Stimulated activated naive CD4-positive, alpha-beta T cell treated with Interleukin-2 at 50 U/mL for 16 hours (primary cell): ENCODE measurements at regions not wholly inside any gene's neighbourhood (a gene's known extent, or its start where the extent isn't known, plus 50 kb on each side); places are given as distances from the start of the nearest gene placed in this dataset.
"Not testable (repeated sequence)": the region's sequence is repeated elsewhere in the genome, so short reads cannot be mapped to it uniquely, and the experiment has no call there.

Experiments used
- DNase-seq: peaks from one replicate; lab custom pipeline; 2025; lab: John Stamatoyannopoulos, UW

- DNase-seq, result not testable (repeated sequence)
Measured at GRCh38 chr13:52324831-52325230, 81.1 kb downstream of the THSD1 start.

GRCh38 chr13:52319876-52320275 is 86.1 kb downstream of the THSD1 start:
- no peak for DNase-seq

DNA sequence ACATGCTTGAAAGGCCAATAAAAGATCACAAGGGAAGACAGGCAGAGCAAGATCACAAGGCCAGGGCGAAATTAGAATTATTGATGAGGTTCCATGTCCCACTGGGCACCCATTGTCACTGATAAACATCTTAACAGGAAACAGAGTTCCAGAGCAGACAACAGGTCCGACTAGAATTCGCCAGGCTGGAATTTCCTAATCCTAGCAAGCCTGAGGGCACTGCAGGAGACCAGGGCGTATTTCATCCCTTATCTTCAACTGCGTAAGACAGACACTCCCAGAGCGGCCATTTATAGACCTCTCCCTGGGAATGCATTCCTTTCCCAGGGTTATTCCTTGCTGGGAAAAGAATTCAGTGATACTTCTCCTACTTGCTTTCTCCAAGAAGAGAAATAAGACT is 96.1 kb downstream of the THSD1 start:
- not testable (repeated sequence) for DNase-seq

GRCh38 chr13:52306336-52306735 is 99.6 kb downstream of the THSD1 start:
- DNase-seq, result not testable (repeated sequence)

DNA sequence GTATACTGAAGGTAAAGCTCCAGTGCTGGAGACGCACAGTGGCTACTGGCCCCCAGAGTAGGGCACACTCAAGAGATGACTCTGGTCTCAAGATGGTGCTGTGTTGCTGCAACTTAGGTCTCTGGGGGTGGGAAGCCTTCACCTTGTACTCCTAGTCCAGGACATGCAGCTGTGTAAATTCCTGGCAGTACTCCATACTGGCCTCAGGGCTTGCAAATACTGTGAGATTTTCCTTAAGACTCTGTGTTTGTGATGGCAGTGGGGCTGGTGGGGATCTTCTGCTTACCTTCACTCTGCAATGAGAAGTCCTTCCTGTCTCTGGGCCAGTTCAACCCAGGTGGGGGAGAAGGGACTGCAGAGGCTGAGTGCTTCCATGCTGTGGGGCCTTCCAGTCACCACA is 102.9 kb downstream of the THSD1 start:
- DNase-seq, result not testable (repeated sequence)

- not testable (repeated sequence) for DNase-seq
Measured at GRCh38 chr13:52302688-52303087, 103.3 kb downstream of the THSD1 start.

DNA sequence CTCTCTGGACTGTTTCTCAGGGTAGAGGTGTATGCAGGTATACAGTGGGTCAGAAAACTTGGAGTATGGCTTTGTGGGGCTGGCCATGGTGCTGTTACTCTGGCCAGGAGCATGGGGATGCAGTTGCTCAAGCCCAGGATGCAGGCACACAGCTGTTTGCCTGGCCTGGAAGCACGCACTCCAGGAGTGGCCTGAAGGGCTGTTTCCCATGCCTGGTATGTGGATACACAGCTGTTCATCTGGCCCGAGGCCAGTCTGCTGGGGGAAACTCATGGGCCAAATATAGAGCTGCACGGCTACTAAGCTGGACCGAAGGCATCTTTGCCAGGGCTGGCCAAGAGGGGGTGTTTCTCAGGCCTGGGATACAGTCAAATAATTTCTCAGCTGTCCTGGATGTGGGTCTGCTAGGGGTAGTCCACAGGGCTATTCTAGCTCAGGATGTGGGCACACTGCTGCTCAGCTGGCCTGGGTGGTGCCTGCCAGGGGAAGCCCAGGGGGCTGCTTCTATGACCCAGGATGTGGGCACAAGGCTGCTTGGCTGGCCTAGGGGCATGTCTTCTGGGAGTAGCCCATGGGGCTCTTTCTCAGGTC is 104.1 kb downstream of the THSD1 start:
- DNase-seq, result not testable (repeated sequence)

GRCh38 chr13:52298079-52298661 is 107.8 kb downstream of the THSD1 start:
- DNase-seq, result not testable (repeated sequence)

- not testable (repeated sequence) for DNase-seq
Measured at GRCh38 chr13:52288891-52289290, 117.1 kb downstream of the THSD1 start.

DNA sequence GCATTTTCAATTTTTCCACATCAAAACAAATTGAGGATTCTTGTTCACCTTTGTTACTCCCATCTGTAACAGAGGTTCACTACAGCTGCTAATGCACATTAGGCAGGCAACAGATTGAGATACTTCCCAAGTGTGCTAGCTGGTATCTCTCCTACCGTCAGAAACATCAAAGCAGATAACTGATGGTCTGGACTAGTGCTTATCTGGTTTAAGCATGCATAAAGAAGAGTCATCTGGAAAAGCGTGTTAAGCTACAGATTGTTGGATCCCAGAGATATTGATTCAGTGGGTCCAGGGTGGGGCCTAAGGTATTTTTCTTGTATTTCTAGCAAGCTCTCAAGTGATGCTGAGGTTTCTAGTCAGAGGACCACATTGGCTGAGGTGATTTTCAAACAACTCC is 122.0 kb upstream of the NEK3 start:
- DNase-seq, result not testable (repeated sequence)

DNA sequence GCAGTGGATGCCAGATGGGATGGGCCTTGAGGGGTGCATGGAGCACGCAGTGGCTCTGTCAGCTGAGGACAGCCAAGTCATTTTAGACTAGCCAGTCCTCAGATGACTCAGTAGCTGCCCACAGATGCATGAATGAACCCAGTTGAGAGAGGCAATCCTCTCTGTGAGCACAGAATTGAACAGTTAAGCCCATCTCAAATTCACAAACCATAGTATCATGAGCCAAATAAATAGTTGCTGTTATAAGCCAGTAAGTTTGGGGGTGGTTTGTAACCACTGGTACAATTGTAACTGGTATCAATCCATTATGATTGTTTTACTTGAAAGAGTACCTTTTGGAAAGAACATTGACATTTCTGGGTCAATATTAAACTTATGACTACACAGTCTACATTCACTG is 120.0 kb upstream of the NEK3 start:
- not testable (repeated sequence) for DNase-seq

GRCh38 chr13:52254299-52254698 is 94.9 kb upstream of the NEK3 start:
- DNase-seq, result not testable (repeated sequence)

GRCh38 chr13:52240752-52241151 is 81.4 kb upstream of the NEK3 start:
- not testable (repeated sequence) for DNase-seq

DNA sequence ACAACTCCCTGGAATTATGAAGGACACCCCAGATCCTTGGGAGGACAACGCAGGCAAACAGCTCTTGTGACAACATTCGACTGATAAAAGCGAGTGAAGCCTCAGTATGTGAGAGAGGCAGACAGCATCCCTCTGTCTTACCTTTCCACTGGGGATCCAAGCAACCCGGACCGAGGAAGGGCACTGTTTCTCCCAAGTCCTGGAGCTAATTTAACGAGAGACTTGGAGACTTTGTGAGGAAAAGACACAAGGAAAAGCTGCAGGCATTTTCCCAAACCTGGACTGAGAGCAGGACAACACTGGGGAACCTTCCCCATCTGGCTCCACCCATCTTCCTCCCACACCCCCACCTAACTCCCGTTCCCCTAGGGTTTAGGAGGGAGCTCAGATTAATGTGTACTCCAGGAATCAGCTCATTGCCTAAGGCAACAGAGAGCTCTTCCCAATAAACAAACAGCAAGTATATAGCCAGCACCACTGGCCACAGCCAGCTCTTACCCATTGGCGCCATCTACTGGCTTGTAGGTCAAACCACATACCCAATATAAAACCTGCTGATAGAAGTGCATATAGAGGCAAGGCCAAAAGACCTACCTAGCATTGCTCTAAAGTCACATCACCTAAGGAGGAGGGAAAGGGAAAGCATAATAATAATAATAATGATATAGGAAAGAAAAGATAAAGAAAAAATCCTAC is 76.7 kb upstream of the NEK3 start:
- peak; percentile 10 for DNase-seq

- not testable (repeated sequence) for DNase-seq
Measured at GRCh38 chr13:52234928-52235327, 75.5 kb upstream of the NEK3 start.

- not testable (repeated sequence) for DNase-seq
Measured at GRCh38 chr13:52223063-52223462, 63.7 kb upstream of the NEK3 start.

GRCh38 chr13:52213920-52214319 is 54.5 kb upstream of the NEK3 start:
- DNase-seq, result not testable (repeated sequence)

DNA sequence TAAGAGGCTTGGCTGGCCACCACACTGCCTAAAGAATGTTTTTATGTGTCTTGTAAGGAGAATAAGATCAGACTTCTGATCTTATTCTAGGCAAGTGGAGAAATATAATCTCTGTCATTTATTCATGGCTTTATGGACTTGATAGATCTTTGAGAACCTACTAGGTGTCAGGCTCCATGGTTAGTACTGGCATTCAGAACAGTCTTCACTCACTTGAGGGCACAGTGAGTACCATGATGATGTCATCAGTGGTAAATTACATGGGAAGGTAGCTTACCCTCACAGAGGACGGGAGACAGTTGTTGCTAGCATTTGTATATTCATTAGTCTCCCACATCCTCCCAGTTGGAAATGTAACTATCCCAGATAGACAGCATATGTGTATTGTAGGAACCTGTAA is 53.5 kb upstream of the NEK3 start:
- DNase-seq, result not testable (repeated sequence)

- not testable (repeated sequence) for DNase-seq
Measured at GRCh38 chr13:52211416-52211776, 52.0 kb upstream of the NEK3 start.

DNA sequence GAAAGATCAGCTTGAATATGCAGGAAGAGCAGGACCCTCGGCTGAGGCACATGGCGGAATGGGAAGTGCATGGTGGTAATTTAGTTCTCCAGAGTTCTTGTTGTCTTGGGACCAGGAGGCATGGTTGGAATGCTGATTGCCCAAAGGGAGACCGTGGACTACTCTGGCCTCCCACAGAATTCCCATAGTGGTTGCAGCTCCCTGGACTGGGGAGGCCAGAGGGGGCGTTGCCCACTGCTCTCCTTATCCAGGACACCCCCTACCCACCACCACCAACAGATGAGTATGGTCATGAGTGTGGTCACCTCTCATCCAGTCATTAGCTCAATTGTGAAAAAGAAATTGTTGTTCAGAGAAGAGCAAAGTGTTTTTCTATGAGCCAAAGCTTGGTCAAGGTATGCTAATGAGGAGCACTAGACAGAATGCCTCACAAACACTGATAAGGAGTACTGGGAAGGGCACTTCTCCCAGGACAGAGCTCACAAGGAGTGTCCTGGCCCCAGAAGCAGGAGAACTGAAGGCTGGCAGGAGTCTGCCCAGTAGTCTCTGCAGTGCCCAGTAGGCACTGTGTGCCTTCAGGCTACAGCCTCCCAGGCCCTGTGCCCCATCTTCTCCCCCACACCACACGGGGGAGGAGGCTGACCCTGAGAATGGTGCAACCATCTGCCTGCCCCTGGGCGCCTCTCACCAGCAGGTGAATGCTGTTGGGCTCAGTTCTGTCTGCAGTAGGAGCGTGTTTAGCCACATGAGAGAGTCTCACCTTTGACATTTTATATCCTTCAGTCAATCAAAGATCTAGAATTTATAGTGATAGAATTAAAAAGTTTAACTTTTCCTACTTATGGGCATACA is 51.4 kb upstream of the NEK3 start:
- DNase-seq, result not testable (repeated sequence)
